SK-N-SH (cell line): ENCODE measurements at regions not wholly inside any gene's neighbourhood (a gene's known extent, or its start where the extent isn't known, plus 50 kb on each side); places are given as distances from the start of the nearest gene placed in this dataset.

Experiments
- EP300 ChIP-seq, 2 experiments: IDR thresholded peaks; 2 replicates each; pipeline versions ENCODE4 v1.4.0 to v1.6.1; 2012; ENCODE audit warnings: borderline replicate concordance in 1 of 2, low read depth in 1 of 2, low read length in 1 of 2
- EZH2phosphoT487 ChIP-seq: fragments of 200-600 bp; sonication (generic); IDR thresholded peaks from 2 replicates; pipeline ENCODE4 v1.6.1; 2017; ENCODE audit warnings: low read depth, mixed run types, mild to moderate bottlenecking, antibody characterized with exemption, moderate library complexity, borderline replicate concordance
- MAX ChIP-seq: IDR thresholded peaks from 2 replicates; pipeline ENCODE4 v1.4.0; 2012; ENCODE audit warnings: low read depth
- POLR2AphosphoS5 ChIP-seq: IDR thresholded peaks from 2 replicates; pipeline ENCODE4 v1.6.1; 2012; ENCODE audit warnings: low read depth, low read length
- RAD21 ChIP-seq: IDR thresholded peaks from 2 replicates; pipeline ENCODE4 v1.6.1; 2012; ENCODE audit warnings: mild to moderate bottlenecking, low read length
- SMC3 ChIP-seq: IDR thresholded peaks from 2 replicates; pipeline ENCODE4 v1.6.1; 2012; ENCODE audit warnings: low read depth, low read length, improper control_type of control experiment
- YY1 ChIP-seq: IDR thresholded peaks from 2 replicates; pipeline ENCODE4 v1.4.0; 2012; ENCODE audit warnings: low read depth, mild to moderate bottlenecking
- TF ChIP-seq, protein P1 (sequence below): fragments of 200-600 bp; sonication (generic); IDR thresholded peaks from 2 replicates; pipeline ENCODE4 v1.6.1; 2017; ENCODE audit warnings: antibody characterized with exemption, mild to moderate bottlenecking, moderate library complexity

GRCh38 chr19:27736225-27736624 is 1476.7 kb downstream of the UQCRFS1 start:
- TF ChIP-seq, protein P1, sequence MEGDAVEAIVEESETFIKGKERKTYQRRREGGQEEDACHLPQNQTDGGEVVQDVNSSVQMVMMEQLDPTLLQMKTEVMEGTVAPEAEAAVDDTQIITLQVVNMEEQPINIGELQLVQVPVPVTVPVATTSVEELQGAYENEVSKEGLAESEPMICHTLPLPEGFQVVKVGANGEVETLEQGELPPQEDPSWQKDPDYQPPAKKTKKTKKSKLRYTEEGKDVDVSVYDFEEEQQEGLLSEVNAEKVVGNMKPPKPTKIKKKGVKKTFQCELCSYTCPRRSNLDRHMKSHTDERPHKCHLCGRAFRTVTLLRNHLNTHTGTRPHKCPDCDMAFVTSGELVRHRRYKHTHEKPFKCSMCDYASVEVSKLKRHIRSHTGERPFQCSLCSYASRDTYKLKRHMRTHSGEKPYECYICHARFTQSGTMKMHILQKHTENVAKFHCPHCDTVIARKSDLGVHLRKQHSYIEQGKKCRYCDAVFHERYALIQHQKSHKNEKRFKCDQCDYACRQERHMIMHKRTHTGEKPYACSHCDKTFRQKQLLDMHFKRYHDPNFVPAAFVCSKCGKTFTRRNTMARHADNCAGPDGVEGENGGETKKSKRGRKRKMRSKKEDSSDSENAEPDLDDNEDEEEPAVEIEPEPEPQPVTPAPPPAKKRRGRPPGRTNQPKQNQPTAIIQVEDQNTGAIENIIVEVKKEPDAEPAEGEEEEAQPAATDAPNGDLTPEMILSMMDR = no peak
- no peak for TF ChIP-seq EP300 (IDR thresholded peaks at IDR 0.05; ENCODE audit: borderline replicate concordance in 1 of 2, low read depth in 1 of 2, low read length in 1 of 2)
- no peak for TF ChIP-seq POLR2AphosphoS5
- TF ChIP-seq YY1 = no peak
- TF ChIP-seq SMC3 = no peak
- no peak for TF ChIP-seq MAX
- TF ChIP-seq EZH2phosphoT487 = no peak
- no peak for TF ChIP-seq RAD21
